ENCODE measurements at regions not wholly inside any gene's neighbourhood (a gene's known extent, or its start where the extent isn't known, plus 50 kb on each side); places are given as distances from the start of the nearest gene placed in this dataset.

GRCh38 chr5:74295141-74295540 is 345.4 kb downstream of the ENC1 start:
- H3K4me1 ChIP-seq (ENCODE audit: insufficient read depth), result no peaks in the 10 kb centered on the region
- Mint-ChIP-seq H3K27me3 (ENCODE audit: insufficient read depth, low read depth, poor library complexity) (peaks cover 4% of the 10 kb centered on the region), H3K4me3 (no peak overlapping the region), H3K4me1 (no peaks in the 10 kb centered on the region), H3K27ac (no peak overlapping the region), H3K36me3 (ENCODE audit: low read depth) (no peaks in the 10 kb centered on the region), H3K9me3 (no peaks in the 10 kb centered on the region)
- no peaks in the 10 kb centered on the region for H3K79me2 ChIP-seq (replicated peaks; ENCODE audit: insufficient read depth)
- H3F3A ChIP-seq (replicated peaks; ENCODE audit: low read depth), result no peaks in the 10 kb centered on the region
- H3K4me3 ChIP-seq, result no peak overlapping the region
- no peak overlapping the region for H3K27ac ChIP-seq (ENCODE audit: low read depth)
- no peaks in the 10 kb centered on the region for H4K20me1 ChIP-seq (replicated peaks; ENCODE audit: insufficient read depth)
- no peak overlapping the region for H2AFZ ChIP-seq
- no peaks in the 10 kb centered on the region for H3K27me3 ChIP-seq (ENCODE audit: insufficient read depth)
- no peak for TF ChIP-seq ZNF331 (CRISPR knock-in tag; IDR thresholded peaks at IDR 0.05; ENCODE audit: low read depth)
- TF ChIP-seq POLR2AphosphoS5 (IDR thresholded peaks at IDR 0.05; ENCODE audit: low read depth), result no peak
- TF ChIP-seq JUNB (IDR thresholded peaks at IDR 0.05; ENCODE audit: unreplicated experiment), result no peak
- no peak for TF ChIP-seq ZNF462 (CRISPR knock-in tag; IDR thresholded peaks at IDR 0.05)
- TF ChIP-seq CTCF (conservative IDR thresholded peaks at IDR 0.05; ENCODE audit: low read depth in 2 of 2), result no peak
- no peak for TF ChIP-seq NANOG (IDR thresholded peaks at IDR 0.05; ENCODE audit: borderline replicate concordance)
- TF ChIP-seq ETS1 (IDR thresholded peaks at IDR 0.05), result no peak
- no peak for TF ChIP-seq EZH2 (IDR thresholded peaks at IDR 0.05; ENCODE audit: low read depth, unreplicated experiment)
- no peak for TF ChIP-seq EZH2phosphoT487 (IDR thresholded peaks at IDR 0.05; ENCODE audit: unreplicated experiment)
- TF ChIP-seq STAT1 (IDR thresholded peaks at IDR 0.05; ENCODE audit: unreplicated experiment), result no peak
- TF ChIP-seq REST (IDR thresholded peaks at IDR 0.05; ENCODE audit: unreplicated experiment), result no peak
- no peak for TF ChIP-seq ZNF114 (CRISPR knock-in tag; IDR thresholded peaks at IDR 0.05)
- no peaks in the 10 kb centered on the region for H3K9me2 ChIP-seq (ENCODE audit: insufficient read depth)
- no peaks in the 10 kb centered on the region for H3K36me3 ChIP-seq (ENCODE audit: insufficient read depth)
- H3K4me2 ChIP-seq, result no peak overlapping the region
- DNase-seq (ENCODE audit: low spot score) (no peak), ATAC-seq (no peak)

Measured in GM23338 (cell line).